Stimulated activated CD4-positive, alpha-beta T cell treated with anti-CD3 and anti-CD28 coated beads, Interleukin-12 subunit alpha, Interleukin-12 subunit beta, amount 100 ng/mL, for 48 hours (primary cell): ENCODE measurements at regions not wholly inside any gene's neighbourhood (a gene's known extent, or its start where the extent isn't known, plus 50 kb on each side); places are given as distances from the start of the nearest gene placed in this dataset.

ENCODE experiments used
- DNase-seq, 3 donors: peaks; one replicate each; pipeline ENCODE4 v3.0.0-alpha.2; 2020; ENCODE audit warnings: low read depth in 2 of 3, low spot score in 1 of 3

- DNase-seq: no peak
Observed at GRCh38 chr7:68442931-68443631, 1155.2 kb upstream of the AUTS2 start.

- DNase-seq: no peak
Observed at GRCh38 chr7:68444042-68444441, 1154.2 kb upstream of the AUTS2 start.

GRCh38 chr7:68444956-68445355, 1153.3 kb upstream of the AUTS2 start:
- no peak for DNase-seq

- DNase-seq: no peak
Observed at GRCh38 chr7:68446183-68446582, 1152.1 kb upstream of the AUTS2 start.

- DNase-seq: no peak
Observed at GRCh38 chr7:68449099-68449498, 1149.2 kb upstream of the AUTS2 start.

- DNase-seq: no peak
Observed at GRCh38 chr7:68449816-68450215, 1148.5 kb upstream of the AUTS2 start.

- DNase-seq: no peak
Observed at GRCh38 chr7:68454931-68455330, 1143.3 kb upstream of the AUTS2 start.

GRCh38 chr7:68456469-68456868, 1141.8 kb upstream of the AUTS2 start:
- DNase-seq: no peak

GRCh38 chr7:68457481-68457880, 1140.8 kb upstream of the AUTS2 start:
- DNase-seq: no peak

- DNase-seq: no peak
Observed at GRCh38 chr7:68458010-68458908, 1140.0 kb upstream of the AUTS2 start.

GRCh38 chr7:68461430-68461829, 1136.8 kb upstream of the AUTS2 start:
- DNase-seq: no peak

GRCh38 chr7:68470836-68471435, 1127.3 kb upstream of the AUTS2 start:
- no peak for DNase-seq

GRCh38 chr7:68472688-68473087, 1125.6 kb upstream of the AUTS2 start:
- DNase-seq: no peak

- DNase-seq: no peak
Observed at GRCh38 chr7:68474661-68475216, 1123.5 kb upstream of the AUTS2 start.

- DNase-seq: no peak
Observed at GRCh38 chr7:68476966-68477365, 1121.3 kb upstream of the AUTS2 start.

GRCh38 chr7:68478326-68478725, 1119.9 kb upstream of the AUTS2 start:
- DNase-seq: no peak

GRCh38 chr7:68482800-68483199, 1115.5 kb upstream of the AUTS2 start:
- no peak for DNase-seq

GRCh38 chr7:68484731-68485130, 1113.5 kb upstream of the AUTS2 start:
- DNase-seq: no peak

GRCh38 chr7:68485253-68485917, 1112.9 kb upstream of the AUTS2 start:
- no peak for DNase-seq

- no peak for DNase-seq
Observed at GRCh38 chr7:68488341-68489060, 1109.8 kb upstream of the AUTS2 start.
